GM18909 (cell line): ENCODE measurements at regions not wholly inside any gene's neighbourhood (a gene's known extent, or its start where the extent isn't known, plus 50 kb on each side); places are given as distances from the start of the nearest gene placed in this dataset.
"Not testable (repeated sequence)": the region's sequence is repeated elsewhere in the genome, so short reads cannot be mapped to it uniquely, and the experiment has no call there.

Experiments used
- ATAC-seq: cut with Tn5 transposase; IDR thresholded peaks from one replicate; pipeline ENCODE4 v1.9.1; 2021; ENCODE audit warnings: mild to moderate bottlenecking; ENCODE audit not compliant: unreplicated experiment, poor library complexity

GRCh38 chr6:144662812-144663365 is 377.8 kb downstream of the UTRN start:
- ATAC-seq = no peak

GRCh38 chr6:144664281-144664680 is 379.1 kb downstream of the UTRN start:
- ATAC-seq = no peak

- ATAC-seq = no peak
Measured at GRCh38 chr6:144664947-144665346, 379.8 kb downstream of the UTRN start.

GRCh38 chr6:144665932-144666450 is 380.9 kb downstream of the UTRN start:
- ATAC-seq = no peak

GRCh38 chr6:144666781-144667180 is 381.6 kb downstream of the UTRN start:
- ATAC-seq = no peak

GRCh38 chr6:144667532-144668503 is 382.7 kb downstream of the UTRN start:
- no peak for ATAC-seq

GRCh38 chr6:144670259-144670658 is 385.1 kb downstream of the UTRN start:
- ATAC-seq = not testable (repeated sequence)

- ATAC-seq = no peak
Measured at GRCh38 chr6:144673807-144674206, 388.7 kb downstream of the UTRN start.

GRCh38 chr6:144675231-144675861 is 390.2 kb downstream of the UTRN start:
- peak; percentile 76 for ATAC-seq

GRCh38 chr6:144676310-144676709 is 391.2 kb downstream of the UTRN start:
- not testable (repeated sequence) for ATAC-seq

- not testable (repeated sequence) for ATAC-seq
Measured at GRCh38 chr6:144677263-144677662, 392.1 kb downstream of the UTRN start.

- ATAC-seq = no peak
Measured at GRCh38 chr6:144678844-144679243, 393.7 kb downstream of the UTRN start.

- no peak for ATAC-seq
Measured at GRCh38 chr6:144681334-144681733, 396.2 kb downstream of the UTRN start.

GRCh38 chr6:144683216-144684070 is 398.3 kb downstream of the UTRN start:
- no peak for ATAC-seq

- no peak for ATAC-seq
Measured at GRCh38 chr6:144688713-144689112, 403.6 kb downstream of the UTRN start.

GRCh38 chr6:144689503-144690040 is 404.4 kb downstream of the UTRN start:
- ATAC-seq = no peak

- no peak for ATAC-seq
Measured at GRCh38 chr6:144690133-144690532, 405.0 kb downstream of the UTRN start.

GRCh38 chr6:144690666-144691065 is 405.5 kb downstream of the UTRN start:
- ATAC-seq = no peak

- not testable (repeated sequence) for ATAC-seq
Measured at GRCh38 chr6:144692050-144692449, 406.9 kb downstream of the UTRN start.
